ENCODE measurements at regions not wholly inside any gene's neighbourhood (a gene's known extent, or its start where the extent isn't known, plus 50 kb on each side); places are given as distances from the start of the nearest gene placed in this dataset.

DNA sequence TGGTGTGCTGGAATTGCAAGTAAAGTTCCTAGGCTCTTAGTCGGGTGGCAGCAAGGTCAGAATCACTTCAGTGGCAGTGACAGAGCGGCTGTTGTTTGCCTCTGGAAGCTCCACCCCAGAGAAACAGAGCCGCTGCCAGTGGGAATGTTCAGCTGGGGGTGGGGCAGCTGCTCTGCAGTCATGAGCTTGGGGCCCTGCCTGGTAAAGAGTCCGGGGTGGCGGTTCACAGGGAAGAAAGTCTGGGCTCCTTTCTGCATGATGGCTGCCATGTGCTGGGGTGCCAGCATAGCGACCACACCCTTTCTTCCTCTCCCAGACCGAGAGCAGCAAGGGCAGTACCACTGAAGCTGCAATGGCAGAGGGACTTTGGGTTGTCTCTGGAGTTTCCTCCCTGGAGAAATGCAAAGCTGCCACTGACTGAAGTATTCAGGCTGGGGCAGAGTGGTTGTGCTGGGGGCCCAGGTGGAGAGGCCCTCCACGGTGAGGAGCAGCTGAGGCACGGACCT, 108.8 kb upstream of the CENPE start:
- TF ChIP-seq, protein P1, sequence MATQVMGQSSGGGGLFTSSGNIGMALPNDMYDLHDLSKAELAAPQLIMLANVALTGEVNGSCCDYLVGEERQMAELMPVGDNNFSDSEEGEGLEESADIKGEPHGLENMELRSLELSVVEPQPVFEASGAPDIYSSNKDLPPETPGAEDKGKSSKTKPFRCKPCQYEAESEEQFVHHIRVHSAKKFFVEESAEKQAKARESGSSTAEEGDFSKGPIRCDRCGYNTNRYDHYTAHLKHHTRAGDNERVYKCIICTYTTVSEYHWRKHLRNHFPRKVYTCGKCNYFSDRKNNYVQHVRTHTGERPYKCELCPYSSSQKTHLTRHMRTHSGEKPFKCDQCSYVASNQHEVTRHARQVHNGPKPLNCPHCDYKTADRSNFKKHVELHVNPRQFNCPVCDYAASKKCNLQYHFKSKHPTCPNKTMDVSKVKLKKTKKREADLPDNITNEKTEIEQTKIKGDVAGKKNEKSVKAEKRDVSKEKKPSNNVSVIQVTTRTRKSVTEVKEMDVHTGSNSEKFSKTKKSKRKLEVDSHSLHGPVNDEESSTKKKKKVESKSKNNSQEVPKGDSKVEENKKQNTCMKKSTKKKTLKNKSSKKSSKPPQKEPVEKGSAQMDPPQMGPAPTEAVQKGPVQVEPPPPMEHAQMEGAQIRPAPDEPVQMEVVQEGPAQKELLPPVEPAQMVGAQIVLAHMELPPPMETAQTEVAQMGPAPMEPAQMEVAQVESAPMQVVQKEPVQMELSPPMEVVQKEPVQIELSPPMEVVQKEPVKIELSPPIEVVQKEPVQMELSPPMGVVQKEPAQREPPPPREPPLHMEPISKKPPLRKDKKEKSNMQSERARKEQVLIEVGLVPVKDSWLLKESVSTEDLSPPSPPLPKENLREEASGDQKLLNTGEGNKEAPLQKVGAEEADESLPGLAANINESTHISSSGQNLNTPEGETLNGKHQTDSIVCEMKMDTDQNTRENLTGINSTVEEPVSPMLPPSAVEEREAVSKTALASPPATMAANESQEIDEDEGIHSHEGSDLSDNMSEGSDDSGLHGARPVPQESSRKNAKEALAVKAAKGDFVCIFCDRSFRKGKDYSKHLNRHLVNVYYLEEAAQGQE (IDR thresholded peaks at IDR 0.05; ENCODE audit: low read depth), result no peak
- TF ChIP-seq CREB1 (IDR thresholded peaks at IDR 0.05; ENCODE audit: low read depth) (no peak), TAF1 (IDR thresholded peaks at IDR 0.05; ENCODE audit: low read depth) (no peak), RAD21 (IDR thresholded peaks at IDR 0.05; ENCODE audit: low read depth) (no peak), ZBTB7A (IDR thresholded peaks at IDR 0.05; ENCODE audit: low read depth) (no peak), TEAD4 (IDR thresholded peaks at IDR 0.05) (no peak), EGR1 (IDR thresholded peaks at IDR 0.05) (no peak), EP300 (IDR thresholded peaks at IDR 0.05; ENCODE audit: borderline replicate concordance) (no peak), FOXM1 (IDR thresholded peaks at IDR 0.05; ENCODE audit: borderline replicate concordance, low read depth) (no peak), YY1 (IDR thresholded peaks at IDR 0.05; ENCODE audit: low read depth) (no peak), CEBPB (IDR thresholded peaks at IDR 0.05) (no peak), NFIC (IDR thresholded peaks at IDR 0.05) (no peak)
- TF ChIP-seq, protein P2, sequence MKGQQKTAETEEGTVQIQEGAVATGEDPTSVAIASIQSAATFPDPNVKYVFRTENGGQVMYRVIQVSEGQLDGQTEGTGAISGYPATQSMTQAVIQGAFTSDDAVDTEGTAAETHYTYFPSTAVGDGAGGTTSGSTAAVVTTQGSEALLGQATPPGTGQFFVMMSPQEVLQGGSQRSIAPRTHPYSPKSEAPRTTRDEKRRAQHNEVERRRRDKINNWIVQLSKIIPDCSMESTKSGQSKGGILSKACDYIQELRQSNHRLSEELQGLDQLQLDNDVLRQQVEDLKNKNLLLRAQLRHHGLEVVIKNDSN (IDR thresholded peaks at IDR 0.05), result no peak
- TF ChIP-seq, protein P3, sequence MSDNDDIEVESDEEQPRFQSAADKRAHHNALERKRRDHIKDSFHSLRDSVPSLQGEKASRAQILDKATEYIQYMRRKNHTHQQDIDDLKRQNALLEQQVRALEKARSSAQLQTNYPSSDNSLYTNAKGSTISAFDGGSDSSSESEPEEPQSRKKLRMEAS (IDR thresholded peaks at IDR 0.05), result no peak

DNA sequence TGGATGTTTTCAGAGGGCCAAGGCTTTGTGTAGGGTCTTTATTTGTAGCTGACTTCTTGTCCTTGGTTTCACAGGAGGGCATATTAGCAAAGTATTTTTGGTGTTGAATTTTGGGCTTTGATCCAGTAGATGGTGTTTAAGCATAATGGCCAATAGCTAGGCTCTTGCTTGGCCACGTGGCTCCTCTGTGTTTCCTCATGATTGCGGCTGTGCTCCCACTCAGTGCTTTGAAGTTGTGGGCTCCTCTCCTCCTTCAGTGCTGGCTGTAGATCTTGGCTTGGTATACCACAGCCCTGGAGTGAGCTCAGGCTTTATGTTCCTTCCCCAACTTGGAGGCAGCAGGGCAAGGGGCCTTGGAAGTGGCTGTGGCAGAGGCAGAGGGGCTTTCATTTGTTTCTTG, 107.2 kb upstream of the CENPE start:
- TF ChIP-seq EGR1 (IDR thresholded peaks at IDR 0.05), result no peak
- no peak for TF ChIP-seq TCF12 (IDR thresholded peaks at IDR 0.05; ENCODE audit: low read depth)
- no peak for TF ChIP-seq TEAD4 (IDR thresholded peaks at IDR 0.05)
- TF ChIP-seq, protein P2 (IDR thresholded peaks at IDR 0.05), result no peak
- TF ChIP-seq, protein P1 (IDR thresholded peaks at IDR 0.05; ENCODE audit: low read depth), result no peak
- TF ChIP-seq EP300 (IDR thresholded peaks at IDR 0.05; ENCODE audit: borderline replicate concordance), result no peak
- no peak for TF ChIP-seq ZBTB7A (IDR thresholded peaks at IDR 0.05; ENCODE audit: low read depth)
- TF ChIP-seq RAD21 (IDR thresholded peaks at IDR 0.05; ENCODE audit: low read depth), result no peak
- TF ChIP-seq TAF1 (IDR thresholded peaks at IDR 0.05; ENCODE audit: low read depth), result no peak
- TF ChIP-seq, protein P3 (IDR thresholded peaks at IDR 0.05), result no peak
- TF ChIP-seq YY1 (IDR thresholded peaks at IDR 0.05; ENCODE audit: low read depth), result no peak
- no peak for TF ChIP-seq NFIC (IDR thresholded peaks at IDR 0.05)

DNA sequence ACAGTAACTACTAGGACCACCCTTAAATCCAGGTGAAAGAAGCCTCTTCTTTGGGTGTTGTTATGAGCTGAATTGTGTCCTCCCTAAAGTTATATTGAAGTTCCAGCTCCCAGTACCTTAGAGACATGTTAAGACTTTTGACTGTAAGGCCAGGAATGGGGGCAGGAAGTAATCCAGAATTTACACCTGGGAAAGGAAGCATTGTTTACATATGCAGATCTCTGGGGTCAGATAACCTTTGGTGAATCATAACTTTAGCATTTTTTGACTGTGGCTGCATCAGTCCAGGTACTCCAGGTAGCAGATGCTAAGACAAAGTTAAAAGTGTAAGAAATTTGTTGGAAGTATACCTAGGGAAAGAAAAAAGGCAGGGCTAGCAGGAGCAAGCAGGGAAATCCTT, 104.9 kb upstream of the CENPE start:
- TF ChIP-seq CREB1 (IDR thresholded peaks at IDR 0.05; ENCODE audit: low read depth) (no peak), TEAD4 (IDR thresholded peaks at IDR 0.05) (no peak), EGR1 (IDR thresholded peaks at IDR 0.05) (no peak), FOXM1 (IDR thresholded peaks at IDR 0.05; ENCODE audit: borderline replicate concordance, low read depth) (no peak), TCF12 (IDR thresholded peaks at IDR 0.05; ENCODE audit: low read depth) (no peak), RAD21 (IDR thresholded peaks at IDR 0.05; ENCODE audit: low read depth) (no peak), YY1 (IDR thresholded peaks at IDR 0.05; ENCODE audit: low read depth) (no peak), ZBTB7A (IDR thresholded peaks at IDR 0.05; ENCODE audit: low read depth) (no peak), TAF1 (IDR thresholded peaks at IDR 0.05; ENCODE audit: low read depth) (no peak), CEBPB (IDR thresholded peaks at IDR 0.05) (no peak), NFIC (IDR thresholded peaks at IDR 0.05) (no peak), EP300 (IDR thresholded peaks at IDR 0.05; ENCODE audit: borderline replicate concordance) (no peak)
- TF ChIP-seq, protein P3 (IDR thresholded peaks at IDR 0.05), result no peak
- TF ChIP-seq, protein P2 (IDR thresholded peaks at IDR 0.05), result no peak
- TF ChIP-seq, protein P1 (IDR thresholded peaks at IDR 0.05; ENCODE audit: low read depth), result no peak

All from Ishikawa (cell line).